Lower leg skin (tissue), 3 donors: ENCODE measurements at regions not wholly inside any gene's neighbourhood (a gene's known extent, or its start where the extent isn't known, plus 50 kb on each side); places are given as distances from the start of the nearest gene placed in this dataset.

Experiments
- CTCF ChIP-seq, 3 donors: fragments of 450-650 bp; IDR thresholded peaks; one replicate each; pipeline ENCODE4 v1.5.1; 2016; ENCODE audit warnings: antibody characterized with exemption in 3 of 3, mild to moderate bottlenecking in 3 of 3, moderate library complexity in 2 of 3
- POLR2A ChIP-seq, 2 donors: fragments of 450-650 bp; IDR thresholded peaks; one replicate each; pipeline ENCODE4 v1.6.1; 2016 to 2017; ENCODE audit warnings: antibody characterized with exemption in 2 of 2, mild to moderate bottlenecking in 1 of 2, moderate library complexity in 1 of 2

- TF ChIP-seq POLR2A (IDR thresholded peaks at IDR 0.05) = no peak
- TF ChIP-seq CTCF (IDR thresholded peaks at IDR 0.05) = no peak
Observed at GRCh38 chr15:77865106-77865610, 212.4 kb downstream of the TBC1D2B start.
